GM18499 (cell line): ENCODE measurements at regions not wholly inside any gene's neighbourhood (a gene's known extent, or its start where the extent isn't known, plus 50 kb on each side); places are given as distances from the start of the nearest gene placed in this dataset.

Source experiments
- ATAC-seq: cut with Tn5 transposase; IDR thresholded peaks from one replicate; pipeline ENCODE4 v1.9.1; 2021; ENCODE audit warnings: moderate number of reproducible peaks; ENCODE audit not compliant: insufficient read depth, unreplicated experiment

DNA sequence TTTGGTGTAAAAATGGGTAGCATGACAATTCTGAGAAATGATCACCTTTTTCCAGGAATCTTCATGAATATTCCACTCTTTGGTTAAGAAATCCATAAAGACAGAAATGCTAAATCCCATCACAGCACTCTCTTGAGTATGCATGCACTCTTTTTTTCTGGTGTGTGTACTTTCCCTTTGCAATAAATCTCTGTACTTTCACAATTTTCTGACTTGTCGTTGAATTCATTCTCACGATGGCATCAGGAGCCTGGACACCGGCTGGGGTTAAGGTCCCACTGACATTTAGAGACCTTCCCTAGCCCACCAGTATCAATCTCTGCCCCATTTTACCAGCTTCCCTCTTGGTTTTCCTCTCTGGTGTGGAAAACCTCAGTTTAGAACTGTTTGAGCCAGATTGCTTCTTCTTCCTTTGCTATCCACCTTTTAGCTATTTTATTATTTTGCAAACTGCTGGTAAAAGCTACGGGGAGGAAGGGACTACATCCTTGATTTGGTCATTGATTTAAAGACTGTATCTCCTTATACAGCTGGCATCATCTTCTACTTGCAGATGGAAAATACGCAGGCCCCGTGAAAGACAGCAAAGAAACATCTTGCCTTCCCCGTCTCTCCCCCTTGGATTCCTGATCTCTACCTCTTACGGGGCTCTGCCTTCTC lies 59.9 kb upstream of the ZFR start:
- no peak for ATAC-seq

GRCh38 chr5:32503261-32503660 lies 58.7 kb upstream of the ZFR start:
- no peak for ATAC-seq

DNA sequence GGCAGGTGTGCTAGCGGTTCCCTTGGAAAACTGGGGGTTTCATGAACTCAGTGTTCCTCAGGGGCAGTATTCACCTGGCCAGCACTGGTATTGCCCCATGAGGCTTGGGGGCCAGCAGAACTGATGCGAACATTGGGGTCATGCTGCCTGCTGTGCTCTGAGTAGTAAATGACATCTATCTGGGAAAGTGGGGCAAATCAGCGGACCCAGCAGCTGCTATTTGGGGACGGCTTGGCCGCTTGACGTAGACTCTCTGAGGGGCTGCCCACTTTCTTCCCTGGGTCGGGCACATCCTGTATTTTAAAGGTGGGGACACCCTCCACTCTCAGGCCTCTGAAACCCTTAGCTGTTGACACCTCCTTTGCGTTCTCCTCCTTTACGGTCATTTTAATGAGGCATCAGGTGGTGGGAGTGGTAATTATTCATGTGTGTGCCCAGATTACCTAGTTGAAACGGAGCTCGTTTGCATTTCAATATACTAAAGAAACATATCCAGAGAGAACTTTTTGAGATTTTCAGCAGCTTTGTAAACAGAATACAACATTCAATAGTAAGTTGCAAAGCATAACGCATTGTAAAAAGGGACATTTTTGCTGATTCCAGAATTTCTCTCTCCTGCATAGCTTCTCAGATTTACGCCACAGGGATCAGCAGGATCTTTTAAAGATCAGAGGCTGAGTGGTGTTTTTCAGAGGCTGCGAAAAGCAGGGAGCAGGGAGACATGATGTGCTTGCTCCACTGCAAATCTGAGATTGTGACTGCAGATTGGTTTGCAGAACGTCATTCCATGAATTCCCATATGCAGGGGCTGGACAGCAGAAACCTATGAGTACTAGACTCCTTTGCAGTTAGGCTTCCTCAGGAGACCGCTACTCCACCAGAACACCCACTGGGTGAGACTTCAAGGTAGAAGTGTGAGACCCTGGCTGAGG lies 56.8 kb upstream of the ZFR start:
- no peak for ATAC-seq

- ATAC-seq, result no peak
Measured at GRCh38 chr5:32500181-32500580, 55.6 kb upstream of the ZFR start.

DNA sequence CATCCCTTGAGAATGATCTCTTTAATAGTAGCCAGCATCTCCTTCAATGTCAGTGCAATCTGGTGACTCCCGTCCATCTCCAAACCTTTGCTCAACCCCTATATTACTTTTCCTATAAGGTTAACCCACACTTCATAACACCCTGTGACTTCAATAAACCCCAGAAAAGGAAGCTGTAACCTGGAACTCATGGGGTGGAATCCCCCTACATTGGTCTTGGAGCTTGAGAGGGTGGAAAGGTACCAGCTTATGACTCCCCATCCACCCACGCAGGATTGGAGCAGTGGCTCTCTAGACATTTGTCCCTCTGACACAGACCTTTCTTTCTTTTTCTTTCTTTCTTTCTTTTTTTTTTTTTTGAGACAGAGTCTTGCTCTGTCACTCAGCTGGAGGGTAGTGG lies 54.7 kb upstream of the ZFR start:
- no peak for ATAC-seq

GRCh38 chr5:32498484-32498883 lies 53.9 kb upstream of the ZFR start:
- ATAC-seq, result no peak

GRCh38 chr5:32496104-32496503 lies 51.6 kb upstream of the ZFR start:
- no peak for ATAC-seq

DNA sequence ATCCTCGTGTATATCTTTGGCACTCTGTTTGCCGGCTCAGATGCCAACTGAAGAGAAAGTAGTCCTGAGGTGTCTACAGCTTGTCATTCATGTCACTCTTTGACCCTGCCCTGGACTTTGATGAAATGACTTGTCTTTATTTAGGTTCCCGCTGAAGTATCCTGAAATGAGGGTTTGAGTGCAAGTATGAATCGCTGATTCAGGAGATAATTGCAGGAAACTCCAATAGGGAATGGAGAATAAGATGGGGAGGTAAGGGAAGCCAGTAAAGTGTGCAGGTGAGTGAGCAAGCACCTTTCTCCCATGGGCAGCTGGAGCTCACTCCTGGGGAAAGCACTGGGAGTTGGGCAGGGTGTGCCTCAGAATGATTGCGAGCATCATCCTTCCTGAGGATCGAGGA lies 50.3 kb upstream of the ZFR start:
- ATAC-seq, result no peak
